ENCODE measurements at regions not wholly inside any gene's neighbourhood (a gene's known extent, or its start where the extent isn't known, plus 50 kb on each side); places are given as distances from the start of the nearest gene placed in this dataset.
A peak's percentile ranks its signal among the peaks of the same experiment; 100 is the strongest.
"Not testable (repeated sequence)": the region's sequence is repeated elsewhere in the genome, so short reads cannot be mapped to it uniquely, and the experiment has no call there.

GRCh38 chr2:65605058-65605742 is 172.8 kb upstream of the SPRED2 start:
- Mint-ChIP-seq H3K36me3 (no peaks in the 10 kb centered on the region), H3K27ac (peak overlapping the region in 1 of 2 donors; percentile 75), H3K9me3 (no peaks in the 10 kb centered on the region)
- ATAC-seq, result no peak
- no peak for DNase-seq (ENCODE audit: low spot score in 2 of 2)

DNA sequence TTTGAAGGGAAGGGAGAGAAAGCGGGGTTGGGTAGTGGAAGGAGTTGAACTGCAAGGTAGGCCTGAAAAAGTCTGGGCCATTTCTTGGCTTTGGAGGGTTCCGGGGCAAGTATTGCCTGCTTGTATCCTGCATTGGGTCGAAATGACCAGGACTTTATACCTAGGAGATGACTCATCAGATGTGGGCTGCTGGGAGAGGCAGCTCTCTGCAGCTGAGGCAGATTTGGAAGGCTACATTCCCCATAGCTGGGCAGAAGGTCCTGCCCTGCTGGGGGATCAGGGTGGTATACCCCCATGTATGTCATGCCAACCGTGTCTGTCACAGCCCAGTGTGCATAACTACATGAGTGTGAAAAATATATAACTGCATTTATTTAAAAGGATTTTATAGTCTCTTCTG is 171.8 kb upstream of the SPRED2 start:
- ATAC-seq, result no peak
- no peaks in the 10 kb centered on the region for H3K36me3 Mint-ChIP-seq
- H3K27ac Mint-ChIP-seq, result no peak overlapping the region
- DNase-seq (ENCODE audit: low spot score in 2 of 2), result no peak
- H3K9me3 Mint-ChIP-seq, result no peaks in the 10 kb centered on the region

- Mint-ChIP-seq H3K27ac (no peak overlapping the region), H3K9me3 (no peaks in the 10 kb centered on the region), H3K36me3 (no peaks in the 10 kb centered on the region)
- ATAC-seq (no peak), DNase-seq (ENCODE audit: low spot score in 2 of 2) (no peak)
These were observed 170.3 kb upstream of the SPRED2 start for GRCh38 chr2:65602603-65603235.

- DNase-seq (ENCODE audit: low spot score in 2 of 2); H3K27ac Mint-ChIP-seq; H3K36me3 Mint-ChIP-seq; ATAC-seq; H3K9me3 Mint-ChIP-seq: not testable (repeated sequence)
These were observed 168.5 kb upstream of the SPRED2 start for GRCh38 chr2:65600871-65601270.

GRCh38 chr2:65600351-65600750 is 168.0 kb upstream of the SPRED2 start:
- H3K36me3 Mint-ChIP-seq, H3K9me3 Mint-ChIP-seq: not testable (repeated sequence)

GRCh38 chr2:65599693-65600092 is 167.3 kb upstream of the SPRED2 start:
- Mint-ChIP-seq H3K36me3 (peaks cover 0 to 5% of the 10 kb centered on the region in 2 donors), H3K9me3 (no peaks in the 10 kb centered on the region)
- no peak for DNase-seq (ENCODE audit: low spot score in 2 of 2)

More at GRCh38 chr2:65600351-65600750, 168.0 kb upstream of the SPRED2 start:
- H3K27ac Mint-ChIP-seq; ATAC-seq; DNase-seq (ENCODE audit: low spot score in 2 of 2): not testable (repeated sequence)

DNA sequence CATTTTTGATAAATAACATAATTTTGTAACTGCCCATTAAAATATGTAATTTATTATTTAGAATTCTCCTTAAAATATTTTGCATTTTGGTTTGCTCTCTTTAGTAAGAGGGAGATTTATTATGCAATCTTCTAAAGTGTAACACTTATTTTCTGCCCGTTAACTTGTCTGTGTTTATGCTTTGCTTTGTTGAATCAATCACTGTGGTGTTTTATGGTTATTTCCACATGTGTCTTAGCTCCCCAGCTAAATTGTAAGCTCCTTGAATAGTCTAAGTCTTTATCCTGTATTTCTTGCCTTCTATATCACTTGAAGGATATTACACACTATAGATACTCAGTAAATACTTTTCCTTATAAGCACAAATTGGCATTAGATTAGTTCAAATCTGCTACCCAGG is 166.6 kb upstream of the SPRED2 start:
- no peaks in the 10 kb centered on the region for H3K9me3 Mint-ChIP-seq

More at GRCh38 chr2:65599693-65600092, 167.3 kb upstream of the SPRED2 start:
- H3K27ac Mint-ChIP-seq, result no peak overlapping the region
- ATAC-seq, result no peak

GRCh38 chr2:65598264-65598663 is 165.9 kb upstream of the SPRED2 start:
- DNase-seq (ENCODE audit: low spot score in 2 of 2) (no peak), ATAC-seq (no peak)
- peaks cover 0 to 5% of the 10 kb centered on the region in 2 donors for H3K36me3 Mint-ChIP-seq
- no peak overlapping the region for H3K27ac Mint-ChIP-seq
- H3K9me3 Mint-ChIP-seq, result no peaks in the 10 kb centered on the region

More for the DNA sequence above, 166.6 kb upstream of the SPRED2 start:
- no peak for DNase-seq (ENCODE audit: low spot score in 2 of 2)
- no peak overlapping the region for H3K27ac Mint-ChIP-seq
- no peak for ATAC-seq
- peaks cover 0 to 5% of the 10 kb centered on the region in 2 donors for H3K36me3 Mint-ChIP-seq

DNA sequence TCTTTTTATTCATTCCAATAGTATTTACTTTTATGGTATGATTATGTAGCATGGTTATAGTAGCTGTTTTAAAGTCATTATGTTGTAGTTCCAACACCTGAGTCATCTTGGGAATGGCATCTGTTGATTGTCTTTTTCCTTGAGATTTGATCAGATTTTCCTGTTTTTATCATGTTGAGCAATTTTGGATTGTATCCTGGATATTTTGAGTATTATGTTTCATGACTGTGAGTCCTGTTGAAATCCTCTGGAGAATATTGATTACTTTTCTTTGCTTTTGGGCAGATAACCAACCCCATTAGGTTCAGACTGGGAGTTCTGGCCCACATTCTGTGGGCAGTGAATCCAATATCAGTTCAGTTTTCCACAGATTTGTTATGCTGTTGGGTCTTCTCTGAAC is 163.2 kb upstream of the SPRED2 start:
- H3K9me3 Mint-ChIP-seq, result no peaks in the 10 kb centered on the region
- DNase-seq (ENCODE audit: low spot score in 2 of 2), result no peak
- no peak overlapping the region for H3K27ac Mint-ChIP-seq
- H3K36me3 Mint-ChIP-seq, result peaks cover 0 to 5% of the 10 kb centered on the region in 2 donors
- no peak for ATAC-seq

- no peak overlapping the region for H3K27ac Mint-ChIP-seq
- DNase-seq (ENCODE audit: low spot score in 2 of 2) (no peak), ATAC-seq (no peak)
- H3K36me3 Mint-ChIP-seq, result peaks cover 0 to 5% of the 10 kb centered on the region in 2 donors
- H3K9me3 Mint-ChIP-seq, result no peaks in the 10 kb centered on the region
These were observed 161.8 kb upstream of the SPRED2 start for GRCh38 chr2:65594150-65594549.

DNA sequence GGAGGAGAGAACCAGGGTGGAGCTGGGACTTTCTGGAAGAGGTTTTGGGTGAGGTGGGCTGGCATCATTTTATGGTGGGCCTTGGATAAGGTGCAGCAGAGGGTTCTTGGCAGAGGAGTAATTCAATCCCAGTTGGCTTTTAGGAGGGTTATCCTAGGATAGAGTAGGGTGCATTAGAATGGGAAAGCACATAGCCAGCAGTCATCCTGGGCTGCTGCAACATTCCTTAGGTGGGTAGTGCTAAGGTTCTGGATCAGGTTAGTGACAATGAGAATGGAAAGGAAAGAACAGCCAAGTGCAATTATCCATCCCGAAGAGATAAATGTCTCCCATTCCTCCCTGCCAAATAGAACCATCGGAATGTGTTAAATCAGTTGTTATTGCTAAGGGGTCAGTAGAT is 157.3 kb upstream of the SPRED2 start:
- Mint-ChIP-seq H3K9me3 (no peaks in the 10 kb centered on the region), H3K36me3 (no peaks in the 10 kb centered on the region), H3K27ac (no peak overlapping the region)
- DNase-seq (ENCODE audit: low spot score in 2 of 2), result no peak
- ATAC-seq, result no peak

DNA sequence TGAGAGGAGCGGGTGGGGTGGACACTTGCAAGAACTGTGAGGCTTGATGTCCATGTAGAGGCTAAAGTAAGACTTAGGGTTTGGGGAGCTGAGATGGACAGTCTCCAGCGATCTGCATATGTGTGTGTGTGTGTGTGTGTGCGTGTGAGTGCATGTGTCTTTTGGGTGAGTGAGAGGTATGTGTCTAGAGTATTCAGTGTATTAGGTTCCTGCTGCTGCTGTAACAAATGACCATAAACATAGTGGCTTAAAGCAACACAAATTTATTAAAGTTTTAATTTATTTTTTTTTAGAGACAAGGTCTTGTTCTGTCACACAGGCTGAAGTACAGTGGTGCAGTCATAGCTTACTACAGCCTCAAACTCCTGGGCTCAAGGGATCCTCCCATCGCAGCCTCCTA is 155.4 kb upstream of the SPRED2 start:
- H3K27ac Mint-ChIP-seq, result no peak overlapping the region
- no peaks in the 10 kb centered on the region for H3K9me3 Mint-ChIP-seq
- ATAC-seq (no peak), DNase-seq (ENCODE audit: low spot score in 2 of 2) (no peak)
- no peaks in the 10 kb centered on the region for H3K36me3 Mint-ChIP-seq

DNA sequence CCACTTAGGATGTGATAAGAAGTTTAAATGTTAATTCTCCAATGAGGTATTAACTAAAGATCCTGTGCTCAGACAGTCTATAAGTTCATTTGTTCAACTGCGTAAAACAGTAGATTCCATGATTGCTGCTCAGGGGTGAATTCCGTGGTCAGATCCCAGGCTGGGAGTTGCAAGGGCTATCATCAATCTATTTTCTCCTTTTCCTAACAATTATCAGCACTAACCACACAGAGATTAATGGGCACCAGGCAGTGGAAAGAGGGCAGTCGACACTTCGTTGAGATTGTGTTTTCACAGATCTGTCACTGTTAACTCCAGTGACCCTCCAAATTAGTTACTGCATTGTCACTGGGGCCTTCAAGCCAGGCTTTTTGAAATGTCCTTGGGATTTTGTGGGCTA is 154.1 kb upstream of the SPRED2 start:
- H3K36me3 Mint-ChIP-seq, result no peaks in the 10 kb centered on the region
- no peak for ATAC-seq
- no peak for DNase-seq (ENCODE audit: low spot score in 2 of 2)
- H3K27ac Mint-ChIP-seq, result no peak overlapping the region
- no peaks in the 10 kb centered on the region for H3K9me3 Mint-ChIP-seq

GRCh38 chr2:65583061-65583460 is 150.7 kb upstream of the SPRED2 start:
- DNase-seq (ENCODE audit: low spot score in 2 of 2) (no peak), ATAC-seq (no peak)
- H3K27ac Mint-ChIP-seq, result no peak overlapping the region
- no peaks in the 10 kb centered on the region for H3K9me3 Mint-ChIP-seq
- no peaks in the 10 kb centered on the region for H3K36me3 Mint-ChIP-seq

DNA sequence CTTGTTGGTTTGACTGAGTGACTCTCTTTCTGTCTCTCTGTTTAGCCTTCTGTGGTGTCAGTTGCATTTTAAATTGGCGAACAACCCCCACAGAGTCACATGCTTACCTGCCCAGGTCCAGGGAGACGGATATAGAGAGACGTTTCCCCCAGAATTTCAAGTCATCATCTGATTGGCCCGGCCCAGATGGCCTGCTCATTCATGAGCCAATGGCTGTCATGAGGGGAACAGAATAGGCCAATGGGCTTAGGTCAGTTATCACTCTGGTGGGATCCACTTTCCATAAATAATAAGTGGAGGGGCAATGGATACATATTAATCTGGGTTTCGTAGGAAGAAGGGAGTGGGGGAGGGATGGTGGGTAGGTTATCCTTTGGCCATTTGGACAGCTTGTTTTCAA is 150.0 kb upstream of the SPRED2 start:
- ATAC-seq, result no peak
- H3K27ac Mint-ChIP-seq, result no peak overlapping the region
- no peaks in the 10 kb centered on the region for H3K9me3 Mint-ChIP-seq
- no peak for DNase-seq (ENCODE audit: low spot score in 2 of 2)
- no peaks in the 10 kb centered on the region for H3K36me3 Mint-ChIP-seq

DNA sequence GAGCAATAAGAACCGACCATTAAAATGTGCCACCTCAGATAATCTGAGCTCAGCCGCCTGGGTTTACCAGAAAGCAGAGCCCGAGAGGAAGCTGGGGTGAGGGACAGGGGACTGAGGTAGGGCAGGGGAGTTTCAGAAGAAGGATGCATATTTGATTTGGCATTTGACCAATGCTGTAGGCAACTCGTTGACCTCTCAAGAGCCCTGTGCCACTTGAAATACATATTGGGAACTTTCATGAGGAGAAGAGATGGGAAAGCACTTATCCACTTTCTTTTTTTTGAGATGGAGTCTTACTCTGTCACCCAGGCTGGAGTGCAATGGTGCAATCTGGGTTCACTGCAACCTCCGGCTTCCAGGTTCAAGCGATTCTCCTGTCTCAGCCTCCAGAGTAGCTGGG is 148.4 kb upstream of the SPRED2 start:
- Mint-ChIP-seq H3K36me3 (no peaks in the 10 kb centered on the region), H3K9me3 (no peaks in the 10 kb centered on the region), H3K27ac (no peak overlapping the region)
- DNase-seq (ENCODE audit: low spot score in 2 of 2) (no peak), ATAC-seq (no peak)

GRCh38 chr2:65579506-65580235 is 147.3 kb upstream of the SPRED2 start:
- Mint-ChIP-seq H3K9me3 (no peaks in the 10 kb centered on the region), H3K36me3 (no peaks in the 10 kb centered on the region), H3K27ac (no peak overlapping the region)
- DNase-seq (ENCODE audit: low spot score in 2 of 2), result no peak
- ATAC-seq, result no peak

All from activated naive CD4-positive, alpha-beta T cell treated with anti-CD3 and anti-CD28 coated beads, Interleukin-2, amount 50 U/mL, for 72 hours (primary cell).